Activated CD8-positive, alpha-beta memory T cell treated with anti-CD3 and anti-CD28 coated beads, Interleukin-2, amount 50 U/mL, for 48 hours (primary cell): ENCODE measurements at regions not wholly inside any gene's neighbourhood (a gene's known extent, or its start where the extent isn't known, plus 50 kb on each side); places are given as distances from the start of the nearest gene placed in this dataset.
"Not testable (repeated sequence)": the region's sequence is repeated elsewhere in the genome, so short reads cannot be mapped to it uniquely, and the experiment has no call there.

ENCODE experiments used
- DNase-seq: peaks from one replicate; pipeline ENCODE4 v3.0.0-alpha.2; 2020

DNA sequence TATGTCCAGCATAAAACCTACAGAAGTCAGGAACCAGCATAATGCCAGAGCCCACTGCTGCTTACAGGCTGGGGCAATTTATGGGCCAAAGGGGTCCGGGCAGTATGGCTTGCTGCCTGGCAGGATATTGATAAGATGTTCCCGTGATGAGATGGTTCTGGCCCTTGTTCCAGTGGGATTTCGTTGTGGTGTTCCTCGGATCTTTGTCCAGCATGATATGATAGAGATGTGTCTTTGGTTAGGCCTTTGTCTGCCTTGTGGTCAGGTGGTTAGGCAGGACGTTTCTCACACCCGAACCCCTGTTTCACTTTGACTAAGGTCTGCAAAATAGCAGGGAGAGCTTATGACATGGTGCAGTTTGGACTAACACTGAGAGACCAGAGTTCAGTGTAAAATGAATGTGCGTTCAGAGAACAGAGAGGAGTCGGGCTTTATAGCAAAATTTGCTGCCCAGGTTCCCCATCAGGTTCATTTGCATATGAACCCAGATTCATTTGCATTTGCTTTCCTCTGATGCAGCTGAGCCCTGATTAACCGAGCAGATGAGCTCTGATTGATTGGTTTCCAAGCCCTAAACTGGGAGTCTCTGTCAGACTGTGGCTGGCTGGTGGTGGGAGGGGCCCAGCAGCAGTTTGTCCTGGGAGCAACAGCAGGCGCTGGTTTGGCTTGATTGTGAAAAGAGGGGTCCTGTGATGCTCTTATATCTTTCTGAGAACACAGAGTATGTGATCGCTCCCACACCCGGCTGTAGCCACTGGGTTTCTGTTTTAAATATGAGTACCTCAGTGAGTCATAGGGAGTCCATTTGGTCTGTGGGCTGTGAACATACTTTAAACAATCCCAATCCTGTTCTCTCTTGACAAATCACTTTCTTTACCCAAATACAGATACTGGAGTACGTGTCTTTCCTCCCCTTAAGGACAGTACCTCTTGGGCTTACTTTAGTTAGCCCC lies 156.3 kb upstream of the PZP start:
- peak; percentile 74 for DNase-seq

DNA sequence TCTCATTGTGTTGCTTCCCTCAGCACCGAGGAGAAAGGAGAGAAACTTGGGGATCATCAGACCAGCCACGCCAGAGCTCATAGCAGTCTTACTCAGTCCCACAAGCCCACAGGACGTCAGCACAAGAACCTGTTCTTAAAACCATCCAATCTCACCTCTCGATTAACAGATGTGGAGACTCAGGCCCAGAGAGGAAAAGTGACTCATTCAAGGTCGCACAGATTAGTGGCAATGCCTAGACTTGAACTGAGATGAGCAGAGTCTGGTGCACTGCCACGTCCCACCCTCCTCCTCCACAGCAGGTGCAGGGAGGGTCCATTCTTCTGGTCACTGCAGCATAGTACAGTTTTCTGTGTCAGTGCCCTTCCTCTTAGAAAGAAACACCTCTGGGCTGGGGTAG lies 154.9 kb upstream of the PZP start:
- DNase-seq, result no peak

DNA sequence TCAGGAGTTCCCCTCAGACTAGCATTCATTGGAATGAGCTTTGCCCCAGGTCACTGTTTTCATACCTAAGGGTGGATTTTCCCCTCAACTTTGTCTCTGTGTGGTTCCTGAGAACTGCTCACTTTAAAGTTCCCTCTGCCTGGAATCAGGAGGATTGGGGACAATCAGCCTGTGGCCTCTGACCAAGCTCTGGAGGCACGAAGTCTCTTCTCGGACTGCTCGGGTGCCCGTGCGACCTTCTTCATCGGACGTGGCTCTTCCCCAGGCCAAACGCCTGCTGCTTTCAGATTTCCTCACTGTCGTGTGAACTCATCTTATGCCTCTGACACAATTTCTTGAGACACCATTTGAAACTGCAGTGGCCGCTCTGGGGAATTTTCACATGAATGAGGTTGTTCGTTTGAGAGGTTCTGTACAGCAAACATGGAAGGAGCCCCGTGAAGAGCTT lies 153.7 kb upstream of the PZP start:
- no peak for DNase-seq

DNA sequence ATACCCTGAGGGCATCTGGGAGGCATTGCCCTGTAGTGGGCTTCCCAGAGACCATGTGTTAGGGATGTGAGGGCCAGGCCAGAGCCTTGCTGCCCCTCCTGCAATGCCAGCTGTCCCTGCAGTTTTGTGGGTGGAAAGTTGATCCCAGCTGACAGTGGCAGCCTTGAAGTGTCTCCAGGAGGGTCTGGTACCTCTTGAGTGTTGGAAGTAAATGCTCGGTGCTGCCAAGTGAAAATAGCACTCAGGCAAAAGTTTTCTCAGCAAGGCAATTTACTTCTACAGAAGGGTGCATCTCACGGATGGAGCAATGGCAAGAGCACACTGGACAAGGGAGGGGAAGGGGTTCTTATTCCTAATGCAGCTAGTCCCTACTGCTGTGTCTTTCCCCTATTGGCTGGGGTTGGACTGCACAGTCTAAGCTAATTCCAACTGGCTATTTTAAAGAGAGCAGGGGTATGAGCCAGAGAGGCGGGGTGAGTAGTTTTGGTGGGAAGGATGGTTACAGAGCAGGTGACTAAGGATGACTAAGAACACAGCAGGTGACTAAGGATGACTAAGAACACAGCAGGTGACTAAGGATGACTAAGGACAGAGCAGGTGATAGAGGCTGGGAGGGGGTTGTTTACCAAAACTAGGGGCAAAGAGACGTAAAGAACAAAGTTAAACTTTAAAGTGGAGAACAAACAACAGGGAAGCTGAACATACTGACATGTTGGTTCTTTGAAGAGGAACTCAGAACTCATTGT lies 146.0 kb upstream of the PZP start:
- not testable (repeated sequence) for DNase-seq

DNA sequence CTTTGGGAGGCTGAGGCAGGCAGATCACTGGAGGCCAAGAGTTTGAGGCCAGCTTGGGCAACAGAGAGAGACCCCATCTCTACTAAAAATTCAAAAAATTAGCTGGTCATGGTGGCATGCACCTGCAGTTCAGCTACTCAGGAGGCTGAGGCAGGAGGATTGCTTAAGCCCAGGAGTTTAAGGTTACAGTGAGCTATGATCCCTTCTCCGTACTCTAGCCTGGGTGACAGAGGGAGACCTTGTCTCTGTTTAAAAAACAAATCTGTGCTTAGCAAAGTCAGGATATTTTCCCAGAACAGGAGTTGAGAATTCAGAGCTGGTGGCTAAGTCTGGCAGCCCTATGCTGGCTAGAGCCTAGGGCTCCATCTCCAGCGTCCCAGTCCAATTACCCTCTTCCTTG lies 142.9 kb upstream of the PZP start:
- DNase-seq, result no peak

DNA sequence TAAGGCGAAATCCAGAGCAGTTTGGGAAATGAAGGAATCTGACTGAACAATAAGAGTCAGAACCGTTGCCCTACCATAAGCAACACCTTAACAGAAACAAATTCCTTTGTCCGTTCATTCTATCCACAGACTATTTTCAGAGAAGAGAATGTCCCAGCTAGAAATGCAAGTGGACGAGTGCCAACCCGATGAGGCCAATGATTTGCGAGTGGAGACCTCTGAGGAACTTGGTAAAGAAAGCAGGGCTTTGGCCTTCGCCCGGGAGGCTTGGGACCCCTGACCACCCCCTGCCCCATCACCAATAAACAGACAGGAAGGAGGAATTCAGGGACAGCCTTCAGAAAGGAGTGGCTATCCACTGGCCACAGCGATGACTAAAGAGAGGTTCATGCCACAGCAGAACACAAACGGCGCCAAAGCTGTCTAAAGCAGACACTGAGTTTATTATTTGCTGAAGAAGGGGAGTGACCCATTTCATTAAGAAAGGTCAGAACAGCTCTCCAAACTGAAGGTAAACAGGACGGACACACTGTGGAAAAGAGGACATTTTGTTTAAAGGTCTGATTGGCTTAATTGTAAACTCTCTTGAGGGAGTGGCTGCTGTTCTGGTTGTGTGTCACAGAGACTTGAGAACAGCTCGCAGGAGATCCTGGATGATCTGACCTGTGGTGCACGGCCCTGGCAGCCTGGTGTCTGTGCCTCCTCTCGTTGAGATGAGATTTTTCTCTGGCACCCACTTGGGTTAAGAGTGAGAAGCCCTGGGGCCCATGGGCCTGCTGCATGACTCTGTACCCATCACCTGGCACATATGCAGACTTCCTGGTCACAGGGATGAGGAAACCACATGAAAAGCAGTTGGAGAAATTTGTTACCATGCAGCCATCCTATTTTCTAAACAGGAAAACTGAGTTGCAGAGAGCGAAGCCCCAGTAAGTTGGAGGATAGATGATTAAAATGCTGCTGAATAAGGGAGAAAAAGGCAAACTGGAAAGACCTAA lies 142.0 kb upstream of the PZP start:
- no peak for DNase-seq

DNA sequence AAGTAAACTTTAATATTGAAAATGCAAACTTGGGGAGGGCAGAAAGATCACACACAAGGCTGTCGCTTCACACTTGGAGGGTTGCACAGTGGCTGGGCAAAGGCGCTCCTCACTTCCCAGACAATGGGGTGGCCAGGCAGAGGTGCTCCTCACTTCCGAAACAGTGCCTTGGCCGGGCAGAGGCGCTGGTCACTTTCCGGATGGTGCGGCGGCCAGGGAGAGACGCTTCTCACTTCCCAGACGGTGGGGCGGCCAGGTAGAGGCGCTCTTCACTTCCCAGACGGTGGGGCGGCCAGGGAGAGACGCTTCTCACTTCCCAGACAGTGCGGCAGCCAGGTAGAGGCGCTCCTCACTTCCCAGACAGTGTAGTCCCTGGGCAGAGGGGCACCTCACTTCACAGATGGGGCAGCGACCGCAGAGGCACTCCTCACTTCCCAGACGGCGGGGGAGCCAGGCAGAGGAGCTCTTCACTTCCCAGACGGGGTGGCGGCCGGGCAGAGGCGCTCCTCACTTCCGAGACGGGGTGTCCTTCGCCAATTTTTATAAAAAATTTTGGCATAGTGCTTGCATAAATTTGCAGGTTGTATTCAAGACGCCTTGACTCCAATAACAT lies 140.8 kb upstream of the PZP start:
- DNase-seq, result no peak

DNA sequence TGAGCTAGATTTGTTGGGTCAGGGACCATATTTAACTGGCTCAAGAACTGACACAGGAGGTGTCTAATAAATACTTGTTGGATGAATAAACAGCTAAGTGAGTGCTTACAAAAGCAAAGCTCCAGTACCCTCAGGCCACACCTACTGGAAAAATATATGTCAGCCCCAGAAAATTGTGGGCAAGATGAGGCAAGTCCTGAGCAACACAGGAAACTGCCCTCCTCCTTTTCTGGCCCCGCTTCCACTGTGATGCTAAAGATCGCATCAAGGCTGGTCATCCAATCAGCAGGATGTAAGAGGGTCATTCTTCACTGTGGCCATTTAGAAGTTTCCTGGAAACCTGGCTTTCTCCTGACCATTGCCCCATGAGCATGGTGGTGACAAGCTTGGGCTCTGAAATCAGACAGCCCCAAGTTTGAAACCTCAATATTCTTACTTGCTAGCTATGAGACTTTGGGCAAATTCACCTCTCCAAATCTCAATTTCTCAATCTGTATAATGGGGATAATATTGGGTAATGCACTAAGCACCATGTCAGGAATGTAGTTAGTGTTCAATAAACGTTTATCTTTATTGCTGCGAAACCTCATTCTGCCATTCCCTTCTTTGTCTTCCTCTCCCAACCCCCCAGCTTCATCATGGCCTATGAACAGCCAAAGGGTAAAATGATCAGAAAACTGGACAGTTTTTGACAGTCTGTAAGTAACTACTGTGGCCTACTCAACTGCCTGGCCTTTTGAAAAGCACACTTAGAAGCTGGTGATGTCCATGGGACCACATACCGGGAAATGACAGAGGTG lies 139.3 kb upstream of the PZP start:
- no peak for DNase-seq

DNA sequence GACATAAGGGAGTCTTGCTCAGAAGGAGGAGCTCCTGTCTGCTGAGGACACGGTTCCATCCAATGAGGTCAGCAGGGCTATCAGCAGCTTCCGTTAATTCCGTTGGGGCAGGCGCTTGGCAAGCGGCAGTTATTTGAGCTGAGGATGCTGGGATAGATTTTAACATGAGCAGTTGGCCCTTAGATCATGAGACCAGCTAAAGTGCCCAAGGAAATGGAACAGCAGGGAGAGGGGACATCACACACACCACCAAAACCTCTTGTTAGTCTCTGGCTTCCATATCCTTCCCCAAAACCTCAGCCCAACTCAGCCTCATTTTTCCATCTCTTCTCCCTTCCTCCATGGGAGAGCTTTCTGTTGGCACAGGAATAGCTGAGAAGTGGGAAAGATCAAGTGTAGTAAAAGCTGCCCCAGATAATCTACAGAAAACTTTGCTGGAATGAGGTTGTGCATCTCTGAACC lies 138.7 kb upstream of the PZP start:
- DNase-seq, result no peak

DNA sequence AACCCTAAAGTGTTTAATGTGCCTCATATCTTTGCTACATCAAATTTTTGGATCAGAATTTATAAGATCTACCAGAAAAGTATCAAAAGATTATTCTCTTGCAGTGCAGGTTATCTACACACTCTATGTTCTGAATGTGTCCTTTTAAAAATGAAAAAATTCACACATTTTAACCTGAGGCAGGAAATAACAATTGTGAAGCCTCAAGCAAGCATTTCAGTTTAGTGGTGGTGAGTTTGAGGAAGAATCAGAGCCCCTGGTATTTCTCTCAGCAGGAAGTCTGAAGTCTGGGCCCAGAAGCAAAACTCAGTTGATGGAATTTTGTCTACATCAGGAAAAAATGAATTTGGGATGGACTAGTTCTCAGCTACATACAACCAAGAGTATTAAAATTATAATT lies 137.0 kb upstream of the PZP start:
- DNase-seq, result no peak

DNA sequence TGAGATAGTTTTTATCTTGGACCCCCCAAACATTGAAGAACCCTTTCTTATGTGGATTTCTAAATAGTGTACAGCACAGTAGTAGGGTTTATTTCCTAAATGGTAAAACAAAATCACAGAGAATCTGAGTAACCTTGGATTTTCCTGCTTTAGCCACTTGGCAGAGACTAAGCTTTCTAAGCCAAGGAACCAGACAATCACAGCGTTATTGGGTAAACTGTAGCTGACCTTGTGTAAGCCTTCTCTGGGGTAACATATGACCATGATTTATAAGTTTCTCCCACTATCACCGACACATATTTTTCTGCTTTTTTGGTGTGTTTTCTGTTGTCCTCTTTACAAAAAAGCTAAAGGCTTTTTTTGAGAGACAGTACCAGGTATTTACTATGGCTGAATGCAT lies 136.3 kb upstream of the PZP start:
- no peak for DNase-seq

DNA sequence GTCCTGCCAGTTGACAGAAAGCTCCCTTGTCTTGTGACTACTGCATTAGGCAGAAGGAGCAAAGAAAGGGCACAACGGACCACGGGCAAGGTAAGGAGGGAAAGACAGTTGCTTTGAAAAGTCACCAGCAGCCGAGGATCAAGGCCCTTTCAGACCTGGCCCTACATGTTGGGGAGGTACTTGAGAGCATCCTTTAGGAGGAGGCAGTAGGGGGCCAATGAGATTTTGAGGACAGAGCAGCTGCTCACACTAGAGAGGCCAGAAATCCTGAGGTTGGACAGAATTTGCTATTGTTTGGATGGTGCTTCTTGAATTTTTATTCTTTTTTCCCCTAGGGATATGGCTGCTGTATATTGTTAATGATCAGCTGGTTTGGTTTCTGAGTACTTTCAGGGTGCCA lies 135.5 kb upstream of the PZP start:
- DNase-seq, result no peak

DNA sequence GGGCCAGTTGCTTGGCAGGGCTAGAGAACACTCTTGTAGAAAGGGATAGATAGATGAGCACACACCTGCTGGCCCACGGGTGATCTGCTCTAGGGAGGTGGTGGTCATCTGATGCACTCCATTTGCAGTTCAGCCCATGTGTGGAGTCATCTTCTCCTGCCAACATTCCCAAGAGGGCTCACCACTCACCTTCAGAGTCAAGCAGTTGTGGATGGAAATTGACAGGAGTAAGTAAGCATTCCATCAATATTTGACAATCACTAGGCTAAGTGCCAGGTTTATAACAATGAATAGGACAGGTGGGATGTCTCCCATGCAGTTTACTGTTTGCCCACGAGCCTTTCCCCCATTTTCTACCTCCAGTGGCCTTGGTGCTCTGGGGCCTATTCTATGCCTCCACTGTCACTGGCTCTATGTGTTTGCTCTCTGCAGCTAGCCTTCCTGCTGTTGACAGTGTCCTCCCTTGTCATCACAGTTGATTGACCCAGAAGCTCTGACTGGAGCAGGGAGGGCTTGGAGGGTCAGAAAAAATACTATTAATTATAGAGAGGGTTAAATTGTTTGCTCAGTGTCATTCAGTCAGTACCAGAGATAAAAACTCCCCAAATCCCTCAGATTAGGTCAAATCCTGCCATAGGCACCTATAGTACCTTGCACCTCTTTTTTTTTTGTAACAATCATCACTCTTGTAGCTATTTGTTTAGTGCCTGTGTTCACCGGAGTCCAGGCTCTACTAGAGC lies 134.6 kb upstream of the PZP start:
- DNase-seq, result no peak

DNA sequence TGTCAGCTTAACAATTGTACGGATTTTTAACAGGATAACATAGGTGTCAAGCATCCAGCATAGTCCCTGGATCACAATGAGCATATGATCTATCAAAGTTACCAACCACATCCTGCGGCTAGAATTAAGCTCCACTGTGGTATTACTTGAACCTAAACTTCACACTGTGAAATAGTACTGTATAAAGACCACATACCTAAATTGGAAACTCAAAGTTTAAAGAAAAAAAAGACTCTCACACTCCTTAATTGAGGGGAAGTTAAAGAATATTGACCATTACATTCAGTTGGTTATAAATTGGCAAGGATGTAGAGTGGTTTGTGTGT lies 133.0 kb upstream of the PZP start:
- no peak for DNase-seq

DNA sequence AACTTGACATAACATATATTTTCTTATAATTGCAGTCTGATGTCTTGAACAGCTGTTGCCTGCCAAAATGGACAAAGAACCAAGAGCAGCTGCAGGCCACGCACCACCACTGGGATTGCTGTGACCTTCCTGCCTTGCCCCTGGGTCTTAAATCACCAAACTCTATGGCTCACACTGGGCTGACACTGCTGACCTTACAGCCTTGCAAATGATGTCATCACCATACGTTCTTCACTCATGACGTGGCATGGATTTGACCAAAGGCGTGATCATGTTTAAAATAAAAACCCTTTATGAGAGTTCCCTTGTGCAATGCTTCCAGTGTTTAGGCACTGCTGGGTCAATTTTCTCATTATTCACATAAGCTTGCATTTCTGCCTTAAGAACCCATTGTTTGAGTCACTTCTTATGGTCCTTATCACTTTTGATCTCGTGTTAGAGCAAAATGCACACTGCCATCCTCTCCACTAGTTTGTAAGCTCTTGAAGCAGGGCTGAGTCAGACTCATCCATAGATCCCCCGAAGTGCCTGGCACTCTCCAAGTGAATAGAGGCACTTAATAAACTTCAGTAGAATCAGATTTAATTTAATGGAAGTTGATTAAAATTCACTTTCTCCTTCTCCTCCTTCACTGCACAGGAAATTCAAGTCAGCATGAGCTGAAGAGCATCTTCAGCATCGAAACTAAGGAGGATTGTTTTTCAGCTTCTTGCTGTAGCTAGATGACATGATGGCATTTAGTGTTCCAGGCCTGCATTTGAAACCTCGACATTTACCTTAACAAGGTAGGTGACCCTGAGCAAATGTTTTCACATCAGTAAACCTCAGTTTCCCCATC lies 132.4 kb upstream of the PZP start:
- DNase-seq, result no peak

DNA sequence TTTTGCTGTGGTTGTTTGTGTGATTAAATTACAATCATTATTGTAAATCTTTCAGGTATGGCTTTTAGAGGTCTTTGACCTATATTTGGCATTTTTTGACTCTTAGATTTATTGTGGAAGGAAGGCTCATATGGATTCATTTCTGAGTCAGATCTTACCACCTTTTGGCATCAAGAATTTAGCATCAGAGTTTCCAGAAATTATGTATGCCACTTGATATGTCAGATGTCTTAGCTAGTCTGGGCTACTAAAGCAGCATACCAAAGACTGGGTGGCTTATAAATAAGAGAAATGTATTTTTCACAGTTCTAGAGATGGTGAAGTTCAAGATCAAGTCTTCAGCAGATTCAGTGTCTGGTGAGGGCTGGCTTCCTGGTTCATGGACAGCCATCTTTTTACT lies 129.5 kb upstream of the PZP start:
- no peak for DNase-seq

DNA sequence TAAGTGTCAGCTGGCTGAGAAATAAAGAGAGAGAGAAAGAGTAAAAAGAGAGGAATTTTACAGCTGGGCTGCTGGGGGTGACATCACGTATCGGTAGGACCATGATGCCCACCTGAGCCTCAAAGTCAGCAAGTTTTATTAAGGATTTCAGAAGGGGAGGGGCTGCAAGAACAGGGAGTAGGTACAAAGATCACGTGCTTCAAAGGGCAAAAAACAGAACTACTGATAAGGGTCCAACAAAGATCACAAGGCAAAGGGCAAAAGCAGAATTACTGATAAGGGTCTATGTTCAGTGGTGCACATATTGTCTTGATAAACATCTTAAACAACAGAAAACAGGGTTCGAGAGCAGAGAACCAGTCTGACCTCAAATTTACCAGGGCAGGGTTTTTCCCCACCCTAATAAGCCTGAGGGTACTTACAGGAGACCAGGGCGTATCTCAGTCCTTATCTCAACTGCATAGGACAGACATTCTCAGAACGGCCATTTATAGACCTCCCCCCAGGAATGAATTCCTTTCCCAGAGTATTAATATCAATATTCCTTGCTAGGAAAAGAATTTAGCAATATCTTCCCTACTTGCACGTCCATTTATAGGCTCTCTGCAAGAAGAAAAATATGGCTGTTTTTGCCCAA lies 128.3 kb upstream of the PZP start:
- DNase-seq, result not testable (repeated sequence)

DNA sequence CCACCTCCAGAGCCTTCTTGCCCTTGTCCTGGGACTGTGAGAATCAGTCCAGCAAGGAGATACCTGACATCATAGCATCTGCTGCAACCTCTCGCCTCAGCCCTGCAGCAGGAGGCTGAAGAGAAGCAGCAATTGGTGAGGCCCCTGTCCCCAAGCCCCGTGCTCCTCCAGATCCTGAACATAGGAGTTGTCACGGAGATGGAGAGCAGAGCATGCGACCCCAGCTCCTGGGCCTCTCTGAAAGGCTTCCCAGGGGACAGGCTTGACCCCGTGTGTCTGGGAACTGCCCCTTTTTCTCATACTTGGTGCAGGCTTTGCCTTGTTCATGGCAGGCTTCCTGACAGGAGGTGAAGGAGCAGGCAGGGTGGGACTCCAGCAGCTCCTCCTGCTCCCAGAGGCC lies 127.7 kb upstream of the PZP start:
- no peak for DNase-seq

DNA sequence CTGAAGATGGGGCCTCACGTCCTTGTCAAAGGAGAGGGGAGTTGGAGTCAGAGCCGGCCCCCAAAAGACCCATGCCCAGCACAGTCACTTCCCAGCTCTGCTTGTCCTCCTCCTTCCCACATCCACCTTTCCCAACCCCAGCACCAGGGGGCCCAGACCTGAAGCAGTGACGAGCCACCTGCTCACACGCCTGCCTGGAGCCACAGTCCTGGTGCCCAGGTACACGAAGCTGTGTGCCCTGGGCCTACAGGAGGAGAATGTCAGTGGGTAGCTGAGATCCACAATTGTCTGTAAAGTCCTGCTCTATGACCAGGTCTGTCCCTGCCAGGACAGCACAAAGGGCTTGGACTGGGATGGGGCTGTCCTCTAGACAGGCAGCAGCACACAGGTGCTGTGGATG lies 126.8 kb upstream of the PZP start:
- no peak for DNase-seq
